Stimulated activated naive CD8-positive, alpha-beta T cell treated with anti-CD3 and anti-CD28 coated beads, Interleukin-15, amount 100 ng/mL, for 72 hours (primary cell): ENCODE measurements at regions not wholly inside any gene's neighbourhood (a gene's known extent, or its start where the extent isn't known, plus 50 kb on each side); places are given as distances from the start of the nearest gene placed in this dataset.

Source experiments
- ATAC-seq: fragments of 150-1000 bp; cut with Tn5 transposase; 2 replicates; pipeline ENCODE4 v1.10.0; 2021; ENCODE audit warnings: mild to moderate bottlenecking, moderate library complexity
- DNase-seq, 2 donors: peaks; one replicate each; pipeline ENCODE4 v3.0.0; 2021 to 2022
- H3K27ac Mint-ChIP-seq, 2 donors: one replicate each; pipeline ENCODE4 v1.8.0; 2022; ENCODE audit warnings: mild to moderate bottlenecking in 2 of 2, mixed read lengths in 2 of 2, moderate library complexity in 2 of 2
- H3K27me3 Mint-ChIP-seq: one replicate; pipeline ENCODE4 v1.8.0; 2022; ENCODE audit warnings: mixed read lengths
- H3K4me1 Mint-ChIP-seq: one replicate; pipeline ENCODE4 v1.8.0; 2022; ENCODE audit warnings: mild to moderate bottlenecking, mixed read lengths
- H3K4me3 Mint-ChIP-seq, 2 donors: one replicate each; pipeline ENCODE4 v1.8.0; 2022; ENCODE audit warnings: mild to moderate bottlenecking in 2 of 2, mixed read lengths in 2 of 2, moderate library complexity in 1 of 2
- H3K9me3 Mint-ChIP-seq, 2 donors: one replicate each; pipeline ENCODE4 v1.8.0; 2022; ENCODE audit warnings: mixed read lengths in 2 of 2

- DNase-seq (no peak), ATAC-seq (no peak)
- Mint-ChIP-seq H3K9me3 (no peaks in the 10 kb centered on the region), H3K27me3 (peaks cover 8% of the 10 kb centered on the region), H3K4me1 (no peaks in the 10 kb centered on the region), H3K4me3 (no peak overlapping the region), H3K27ac (no peak overlapping the region)
Measured at GRCh38 chr2:16581241-16581640, 84.4 kb downstream of the CYRIA start.

GRCh38 chr2:16578081-16578480, 87.6 kb downstream of the CYRIA start:
- DNase-seq = no peak

GRCh38 chr2:16570516-16570915, 95.1 kb downstream of the CYRIA start:
- no peak for DNase-seq
- Mint-ChIP-seq H3K4me3 (no peak overlapping the region), H3K9me3 (peaks cover 0 to 9% of the 10 kb centered on the region in 2 donors), H3K27ac (no peak overlapping the region), H3K4me1 (no peaks in the 10 kb centered on the region), H3K27me3 (peaks cover 8% of the 10 kb centered on the region)
- no peak for ATAC-seq

More at GRCh38 chr2:16578081-16578480, 87.6 kb downstream of the CYRIA start:
- no peak overlapping the region for H3K4me3 Mint-ChIP-seq
- peaks cover 16% of the 10 kb centered on the region for H3K27me3 Mint-ChIP-seq
- H3K27ac Mint-ChIP-seq = peak overlapping the region; percentile 30 to 52
- no peaks in the 10 kb centered on the region for H3K4me1 Mint-ChIP-seq
- peaks cover 0 to 14% of the 10 kb centered on the region in 2 donors for H3K9me3 Mint-ChIP-seq
- no peak for ATAC-seq

- ATAC-seq (no peak), DNase-seq (no peak)
- Mint-ChIP-seq H3K9me3 (peaks cover 0 to 8% of the 10 kb centered on the region in 2 donors), H3K4me3 (no peak overlapping the region), H3K4me1 (no peaks in the 10 kb centered on the region), H3K27ac (no peak overlapping the region), H3K27me3 (peaks cover 8% of the 10 kb centered on the region)
Measured at GRCh38 chr2:16568998-16569784, 96.4 kb downstream of the CYRIA start.

- Mint-ChIP-seq H3K4me1 (no peaks in the 10 kb centered on the region), H3K9me3 (no peaks in the 10 kb centered on the region), H3K27ac (no peak overlapping the region), H3K27me3 (no peaks in the 10 kb centered on the region), H3K4me3 (no peak overlapping the region)
- ATAC-seq (no peak), DNase-seq (no peak)
Measured at GRCh38 chr2:16566701-16567100, 98.9 kb downstream of the CYRIA start.

GRCh38 chr2:16565481-16565880, 100.2 kb downstream of the CYRIA start:
- H3K27me3 Mint-ChIP-seq = no peaks in the 10 kb centered on the region
- no peaks in the 10 kb centered on the region for H3K9me3 Mint-ChIP-seq
- DNase-seq (no peak), ATAC-seq (no peak)
- H3K4me3 Mint-ChIP-seq = no peak overlapping the region
- H3K4me1 Mint-ChIP-seq = no peaks in the 10 kb centered on the region
- H3K27ac Mint-ChIP-seq = no peak overlapping the region

- ATAC-seq (no peak), DNase-seq (no peak)
- Mint-ChIP-seq H3K27me3 (peaks cover 8% of the 10 kb centered on the region), H3K4me1 (no peaks in the 10 kb centered on the region), H3K9me3 (no peaks in the 10 kb centered on the region), H3K27ac (no peak overlapping the region), H3K4me3 (no peak overlapping the region)
Measured at GRCh38 chr2:16561676-16562075, 104.0 kb downstream of the CYRIA start.

- DNase-seq = no peak
- peaks cover 12% of the 10 kb centered on the region for H3K27me3 Mint-ChIP-seq
- H3K4me1 Mint-ChIP-seq = no peaks in the 10 kb centered on the region
- no peak for ATAC-seq
- H3K4me3 Mint-ChIP-seq = no peak overlapping the region
- no peak overlapping the region for H3K27ac Mint-ChIP-seq
- no peaks in the 10 kb centered on the region for H3K9me3 Mint-ChIP-seq
Measured at GRCh38 chr2:16561251-16561650, 104.4 kb downstream of the CYRIA start.

- Mint-ChIP-seq H3K4me3 (no peak overlapping the region), H3K9me3 (no peaks in the 10 kb centered on the region), H3K27ac (no peak overlapping the region), H3K27me3 (peaks cover 20% of the 10 kb centered on the region), H3K4me1 (no peaks in the 10 kb centered on the region)
- no peak for DNase-seq
- ATAC-seq = no peak
Measured at GRCh38 chr2:16559278-16560067, 106.2 kb downstream of the CYRIA start.

- no peaks in the 10 kb centered on the region for H3K9me3 Mint-ChIP-seq
- H3K27ac Mint-ChIP-seq = no peak overlapping the region
- no peak for ATAC-seq
- H3K4me1 Mint-ChIP-seq = no peaks in the 10 kb centered on the region
- DNase-seq = no peak
- no peak overlapping the region for H3K4me3 Mint-ChIP-seq
- peaks cover 40% of the 10 kb centered on the region for H3K27me3 Mint-ChIP-seq
Measured at GRCh38 chr2:16554060-16554583, 111.5 kb downstream of the CYRIA start.

- ATAC-seq (no peak), DNase-seq (peak; percentile 3 to 9)
- no peak overlapping the region for H3K27ac Mint-ChIP-seq
- no peaks in the 10 kb centered on the region for H3K4me1 Mint-ChIP-seq
- no peak overlapping the region for H3K4me3 Mint-ChIP-seq
- no peaks in the 10 kb centered on the region for H3K9me3 Mint-ChIP-seq
- peaks cover 40% of the 10 kb centered on the region for H3K27me3 Mint-ChIP-seq
Measured at GRCh38 chr2:16553226-16553625, 112.4 kb downstream of the CYRIA start.

- Mint-ChIP-seq H3K27ac (no peak overlapping the region), H3K4me3 (no peak overlapping the region), H3K27me3 (peaks cover 38% of the 10 kb centered on the region), H3K4me1 (no peaks in the 10 kb centered on the region), H3K9me3 (no peaks in the 10 kb centered on the region)
- DNase-seq (no peak), ATAC-seq (no peak)
Measured at GRCh38 chr2:16552202-16552601, 113.4 kb downstream of the CYRIA start.

- no peak overlapping the region for H3K27ac Mint-ChIP-seq
- ATAC-seq = no peak
- H3K9me3 Mint-ChIP-seq = no peaks in the 10 kb centered on the region
- DNase-seq = no peak
- H3K27me3 Mint-ChIP-seq = peaks cover 13% of the 10 kb centered on the region
- H3K4me1 Mint-ChIP-seq = no peaks in the 10 kb centered on the region
- no peak overlapping the region for H3K4me3 Mint-ChIP-seq
Measured at GRCh38 chr2:16548036-16548435, 117.6 kb downstream of the CYRIA start.

- H3K27ac Mint-ChIP-seq = no peak overlapping the region
- no peaks in the 10 kb centered on the region for H3K4me1 Mint-ChIP-seq
- no peaks in the 10 kb centered on the region for H3K9me3 Mint-ChIP-seq
Measured at GRCh38 chr2:16546128-16546754, 119.4 kb downstream of the CYRIA start.

GRCh38 chr2:16538707-16539106, 126.9 kb downstream of the CYRIA start:
- Mint-ChIP-seq H3K9me3 (no peaks in the 10 kb centered on the region), H3K27me3 (peaks cover 8% of the 10 kb centered on the region), H3K4me1 (no peaks in the 10 kb centered on the region), H3K27ac (no peak overlapping the region), H3K4me3 (no peak overlapping the region)
- DNase-seq (no peak), ATAC-seq (no peak)

More at GRCh38 chr2:16546128-16546754, 119.4 kb downstream of the CYRIA start:
- H3K4me3 Mint-ChIP-seq = no peak overlapping the region
- H3K27me3 Mint-ChIP-seq = peaks cover 9% of the 10 kb centered on the region
- DNase-seq (no peak), ATAC-seq (no peak)

GRCh38 chr2:16537347-16537746, 128.3 kb downstream of the CYRIA start:
- no peak for DNase-seq
- peaks cover 8% of the 10 kb centered on the region for H3K27me3 Mint-ChIP-seq
- H3K27ac Mint-ChIP-seq = no peak overlapping the region

More at GRCh38 chr2:16537347-16537746, 128.3 kb downstream of the CYRIA start:
- ATAC-seq = no peak
- H3K4me1 Mint-ChIP-seq = no peaks in the 10 kb centered on the region
- no peak overlapping the region for H3K4me3 Mint-ChIP-seq
- H3K9me3 Mint-ChIP-seq = no peaks in the 10 kb centered on the region
